ENCODE measurements at regions not wholly inside any gene's neighbourhood (a gene's known extent, or its start where the extent isn't known, plus 50 kb on each side); places are given as distances from the start of the nearest gene placed in this dataset.

DNA sequence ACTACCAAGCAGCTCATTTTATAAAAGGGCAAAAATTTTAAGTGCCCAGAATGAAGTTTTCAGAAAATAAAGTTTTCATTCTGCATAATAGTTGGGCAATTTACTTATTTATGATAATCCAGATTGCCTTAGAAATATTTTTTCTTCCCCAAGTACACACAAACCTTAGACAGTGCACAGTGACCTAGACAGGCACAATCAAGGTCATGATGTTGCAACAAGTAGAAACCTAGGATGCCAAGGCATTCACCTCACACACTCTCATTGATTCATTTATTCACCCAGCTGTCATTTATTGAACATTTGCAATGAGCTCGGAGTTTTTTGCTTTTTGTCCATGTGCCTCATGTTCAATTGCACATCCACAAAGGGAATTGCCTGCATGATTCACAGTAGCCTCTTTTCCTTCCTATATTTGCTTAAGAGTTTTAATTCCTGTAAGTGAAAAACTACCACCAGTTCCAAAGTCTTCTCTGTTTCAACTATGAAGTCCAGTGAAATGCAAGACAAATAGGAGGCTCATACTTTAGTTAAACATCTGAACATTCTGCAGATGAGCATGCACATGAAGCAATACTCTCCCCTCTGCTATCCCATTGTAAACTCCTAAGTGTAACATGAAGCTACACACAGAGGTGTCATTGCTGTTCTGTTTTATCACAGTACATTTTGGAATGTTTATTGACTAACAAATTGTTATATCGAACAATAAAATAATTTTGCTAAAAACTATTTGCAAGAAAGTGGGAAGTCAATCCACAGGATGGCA lies 122.9 kb downstream of the HINT1 start:
- Histone ChIP-seq H3K27me3 (no peaks in the 10 kb centered on the region), H3K9me3 (peaks cover 0 to 26% (median 9%) of the 10 kb centered on the region in 11 donors), H3K4me1 (no peaks in the 10 kb centered on the region), H3K27ac (no peak overlapping the region), H3K4me3 (no peak overlapping the region), H3K36me3 (no peaks in the 10 kb centered on the region)
- TF ChIP-seq, protein P1, sequence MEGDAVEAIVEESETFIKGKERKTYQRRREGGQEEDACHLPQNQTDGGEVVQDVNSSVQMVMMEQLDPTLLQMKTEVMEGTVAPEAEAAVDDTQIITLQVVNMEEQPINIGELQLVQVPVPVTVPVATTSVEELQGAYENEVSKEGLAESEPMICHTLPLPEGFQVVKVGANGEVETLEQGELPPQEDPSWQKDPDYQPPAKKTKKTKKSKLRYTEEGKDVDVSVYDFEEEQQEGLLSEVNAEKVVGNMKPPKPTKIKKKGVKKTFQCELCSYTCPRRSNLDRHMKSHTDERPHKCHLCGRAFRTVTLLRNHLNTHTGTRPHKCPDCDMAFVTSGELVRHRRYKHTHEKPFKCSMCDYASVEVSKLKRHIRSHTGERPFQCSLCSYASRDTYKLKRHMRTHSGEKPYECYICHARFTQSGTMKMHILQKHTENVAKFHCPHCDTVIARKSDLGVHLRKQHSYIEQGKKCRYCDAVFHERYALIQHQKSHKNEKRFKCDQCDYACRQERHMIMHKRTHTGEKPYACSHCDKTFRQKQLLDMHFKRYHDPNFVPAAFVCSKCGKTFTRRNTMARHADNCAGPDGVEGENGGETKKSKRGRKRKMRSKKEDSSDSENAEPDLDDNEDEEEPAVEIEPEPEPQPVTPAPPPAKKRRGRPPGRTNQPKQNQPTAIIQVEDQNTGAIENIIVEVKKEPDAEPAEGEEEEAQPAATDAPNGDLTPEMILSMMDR (IDR thresholded peaks at IDR 0.05) = no peak
- DNase-seq (no peak), ATAC-seq (no peak)
- intact Hi-C loops (cut with DNase I) = no loop called here
- 83 to 86% methylated on average over 2 of the region's 2 CpGs for WGBS, 2 donors

GRCh38 chr5:131023498-131023865 lies 141.6 kb downstream of the HINT1 start:
- intact Hi-C loops (cut with DNase I) = no loop called here
- TF ChIP-seq, protein P1 (IDR thresholded peaks at IDR 0.05) = no peak

DNA sequence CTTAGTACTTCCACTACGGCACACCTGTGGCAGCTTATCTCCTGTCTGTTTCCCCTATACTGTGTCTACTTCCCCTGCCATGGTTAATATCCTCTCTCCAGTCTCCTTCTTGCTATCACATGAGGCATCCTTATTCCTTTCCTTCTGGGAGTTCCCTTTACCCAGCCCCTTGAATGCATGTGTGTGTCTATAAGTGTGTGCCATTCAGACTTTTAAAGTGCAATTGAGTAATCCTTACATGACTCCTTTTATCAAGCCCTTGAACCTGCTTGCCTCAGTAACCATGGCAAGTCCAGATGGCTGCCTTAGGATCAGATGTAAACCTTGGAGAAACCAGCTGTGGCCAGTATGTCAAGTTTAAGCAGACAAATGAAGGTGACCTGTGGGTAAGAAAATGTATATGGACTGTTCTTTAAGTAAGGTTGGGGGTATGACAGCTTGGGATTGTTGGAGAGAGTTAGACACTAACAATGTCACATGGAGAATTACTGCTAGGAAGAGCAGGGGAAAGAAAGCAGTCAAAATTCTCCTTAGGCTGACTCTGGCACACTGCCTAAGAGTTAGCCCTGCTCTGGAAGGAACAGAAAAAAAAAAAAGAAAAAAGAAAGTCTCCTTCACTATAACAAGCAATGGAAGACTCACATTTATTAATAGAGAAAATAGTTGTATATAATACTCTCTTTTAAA lies 142.1 kb downstream of the HINT1 start:
- no peak overlapping the region for H3K4me3 ChIP-seq
- no peak overlapping the region for H3K27ac ChIP-seq
- no peak for ATAC-seq
- TF ChIP-seq, protein P1 (IDR thresholded peaks at IDR 0.05) = no peak
- no peaks in the 10 kb centered on the region for H3K4me1 ChIP-seq
- WGBS, 2 donors = 81 to 83% methylated on average over 1 of the region's 1 CpG
- H3K27me3 ChIP-seq = no peaks in the 10 kb centered on the region
- intact Hi-C loops (cut with DNase I) = no loop called here
- no peak for DNase-seq
- H3K36me3 ChIP-seq = no peaks in the 10 kb centered on the region
- peaks cover 0 to 7% (median 0%) of the 10 kb centered on the region in 11 donors for H3K9me3 ChIP-seq

More at GRCh38 chr5:131023498-131023865, 141.6 kb downstream of the HINT1 start:
- no peaks in the 10 kb centered on the region for H3K4me1 ChIP-seq
- no peaks in the 10 kb centered on the region for H3K27me3 ChIP-seq
- no peak overlapping the region for H3K27ac ChIP-seq
- no peaks in the 10 kb centered on the region for H3K36me3 ChIP-seq
- H3K4me3 ChIP-seq = no peak overlapping the region
- 88% methylated on average over 2 of the region's 2 CpGs for WGBS, 2 donors
- ATAC-seq (no peak), DNase-seq (no peak)
- H3K9me3 ChIP-seq = peaks cover 0 to 7% (median 0%) of the 10 kb centered on the region in 11 donors

DNA sequence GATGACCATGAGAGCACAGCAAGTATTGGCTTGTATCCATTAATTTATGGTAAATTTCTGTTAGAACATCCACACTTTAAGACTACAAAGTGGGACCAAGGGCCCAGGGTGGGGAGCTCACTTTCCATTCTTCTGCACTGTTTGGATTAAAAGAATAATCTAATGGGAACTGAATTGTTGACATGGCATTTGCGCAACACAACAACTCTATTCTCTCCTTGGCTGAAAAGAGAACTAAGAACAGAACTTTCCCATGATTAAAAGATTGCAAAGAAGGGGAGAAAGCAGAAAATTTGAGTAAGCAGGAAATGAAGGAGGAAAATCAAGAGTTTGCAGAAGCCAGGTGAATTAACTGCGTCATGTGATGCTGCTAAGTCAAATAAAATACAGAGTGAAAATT lies 143.4 kb downstream of the HINT1 start:
- H3K27ac ChIP-seq = no peak overlapping the region
- H3K36me3 ChIP-seq = no peaks in the 10 kb centered on the region
- 93 to 96% methylated on average over 2 of the region's 2 CpGs for WGBS, 2 donors
- TF ChIP-seq, protein P1 (IDR thresholded peaks at IDR 0.05) = no peak
- H3K9me3 ChIP-seq = peaks cover 0 to 8% (median 0%) of the 10 kb centered on the region in 11 donors
- no peaks in the 10 kb centered on the region for H3K27me3 ChIP-seq
- no peaks in the 10 kb centered on the region for H3K4me1 ChIP-seq
- no peak overlapping the region for H3K4me3 ChIP-seq
- no peak for ATAC-seq
- DNase-seq = no peak
- intact Hi-C loops (cut with DNase I) = no loop called here

Data from heart right ventricle (tissue), 16 donors.